ENCODE measurements at regions not wholly inside any gene's neighbourhood (a gene's known extent, or its start where the extent isn't known, plus 50 kb on each side); places are given as distances from the start of the nearest gene placed in this dataset.

GRCh38 chr12:83841620-83842019, 1071.0 kb downstream of the SLC6A15 start:
- no peak for TF ChIP-seq CTCF (IDR thresholded peaks at IDR 0.05)
- TF ChIP-seq POLR2A (IDR thresholded peaks at IDR 0.05) = no peak
- TF ChIP-seq EP300 (IDR thresholded peaks at IDR 0.05) = no peak

Data from sigmoid colon (tissue), 4 donors.